ENCODE measurements at regions not wholly inside any gene's neighbourhood (a gene's known extent, or its start where the extent isn't known, plus 50 kb on each side); places are given as distances from the start of the nearest gene placed in this dataset.
"Not testable (repeated sequence)": the region's sequence is repeated elsewhere in the genome, so short reads cannot be mapped to it uniquely, and the experiment has no call there.

GRCh38 chr7:136309407-136309806 is 332.2 kb upstream of the MTPN start:
- DNase-seq = no peak

GRCh38 chr7:136308230-136308629 is 331.1 kb upstream of the MTPN start:
- DNase-seq = no peak

- DNase-seq = no peak
Observed at GRCh38 chr7:136303162-136303561, 326.0 kb upstream of the MTPN start.

- no peak for DNase-seq
Observed at GRCh38 chr7:136302049-136302448, 324.9 kb upstream of the MTPN start.

- no peak for DNase-seq
Observed at GRCh38 chr7:136294977-136295376, 317.8 kb upstream of the MTPN start.

GRCh38 chr7:136293841-136294391 is 316.8 kb upstream of the MTPN start:
- DNase-seq = no peak

GRCh38 chr7:136293272-136293671 is 316.1 kb upstream of the MTPN start:
- DNase-seq = no peak

GRCh38 chr7:136292365-136292764 is 315.2 kb upstream of the MTPN start:
- no peak for DNase-seq

GRCh38 chr7:136290351-136290750 is 313.2 kb upstream of the MTPN start:
- DNase-seq = no peak

- no peak for DNase-seq
Observed at GRCh38 chr7:136278057-136278456, 300.9 kb upstream of the MTPN start.

- DNase-seq = no peak
Observed at GRCh38 chr7:136275794-136276193, 298.6 kb upstream of the MTPN start.

GRCh38 chr7:136274636-136275345 is 297.6 kb upstream of the MTPN start:
- no peak for DNase-seq

GRCh38 chr7:136272934-136273333 is 295.8 kb upstream of the MTPN start:
- DNase-seq = no peak

GRCh38 chr7:136267822-136268221 is 290.7 kb upstream of the MTPN start:
- DNase-seq = no peak

- no peak for DNase-seq
Observed at GRCh38 chr7:136266457-136266856, 289.3 kb upstream of the MTPN start.

- DNase-seq = not testable (repeated sequence)
Observed at GRCh38 chr7:136264304-136264703, 287.1 kb upstream of the MTPN start.

- DNase-seq = not testable (repeated sequence)
Observed at GRCh38 chr7:136263112-136263860, 286.1 kb upstream of the MTPN start.

- not testable (repeated sequence) for DNase-seq
Observed at GRCh38 chr7:136260591-136260990, 283.4 kb upstream of the MTPN start.

- DNase-seq = no peak
Observed at GRCh38 chr7:136259074-136259473, 281.9 kb upstream of the MTPN start.

GRCh38 chr7:136256491-136256890 is 279.3 kb upstream of the MTPN start:
- no peak for DNase-seq

GRCh38 chr7:136254148-136254547 is 277.0 kb upstream of the MTPN start:
- no peak for DNase-seq

- no peak for DNase-seq
Observed at GRCh38 chr7:136251826-136252225, 274.7 kb upstream of the MTPN start.

GRCh38 chr7:136247211-136247610 is 270.1 kb upstream of the MTPN start:
- DNase-seq = no peak

GRCh38 chr7:136245327-136246004 is 268.3 kb upstream of the MTPN start:
- DNase-seq = no peak

All from activated effector memory CD4-positive, alpha-beta T cell treated with Interleukin-2 at 50 U/mL for 16 hours (primary cell).